Stimulated activated CD4-positive, alpha-beta T cell treated with anti-CD3 and anti-CD28 coated beads, Interleukin-1b, Interleukin-23, amount 100 ng/mL, for 24 hours (primary cell): ENCODE measurements at regions not wholly inside any gene's neighbourhood (a gene's known extent, or its start where the extent isn't known, plus 50 kb on each side); places are given as distances from the start of the nearest gene placed in this dataset.
"Not testable (repeated sequence)": the region's sequence is repeated elsewhere in the genome, so short reads cannot be mapped to it uniquely, and the experiment has no call there.

ENCODE experiments used
- DNase-seq, 4 experiments: peaks; one replicate each; pipeline ENCODE4 v3.0.0-alpha.2; 2020; ENCODE audit warnings: low read depth in 4 of 4, low spot score in 1 of 4

DNA sequence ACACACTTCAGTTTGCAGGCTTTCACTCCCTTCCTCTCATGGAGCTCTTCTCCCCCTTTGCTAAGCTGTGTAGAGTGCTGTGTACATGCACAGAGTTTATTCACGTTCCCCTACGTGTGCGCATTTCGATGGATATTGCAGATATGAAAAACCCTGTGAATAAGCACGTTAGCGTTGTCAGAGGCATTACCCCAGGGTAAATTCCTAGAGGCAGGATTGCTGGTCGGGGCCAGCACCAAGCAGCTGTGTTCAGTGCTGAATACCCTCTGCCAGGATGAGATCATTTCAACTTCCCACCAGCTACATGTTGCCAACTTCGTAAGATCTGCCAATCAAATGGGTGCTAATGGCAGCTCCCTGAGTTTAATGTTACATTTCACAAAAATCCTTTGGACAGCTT lies 172.3 kb upstream of the PPP1R26 start:
- no peak for DNase-seq

- DNase-seq, result not testable (repeated sequence)
Measured at GRCh38 chr9:135307919-135308318, 171.7 kb upstream of the PPP1R26 start.

DNA sequence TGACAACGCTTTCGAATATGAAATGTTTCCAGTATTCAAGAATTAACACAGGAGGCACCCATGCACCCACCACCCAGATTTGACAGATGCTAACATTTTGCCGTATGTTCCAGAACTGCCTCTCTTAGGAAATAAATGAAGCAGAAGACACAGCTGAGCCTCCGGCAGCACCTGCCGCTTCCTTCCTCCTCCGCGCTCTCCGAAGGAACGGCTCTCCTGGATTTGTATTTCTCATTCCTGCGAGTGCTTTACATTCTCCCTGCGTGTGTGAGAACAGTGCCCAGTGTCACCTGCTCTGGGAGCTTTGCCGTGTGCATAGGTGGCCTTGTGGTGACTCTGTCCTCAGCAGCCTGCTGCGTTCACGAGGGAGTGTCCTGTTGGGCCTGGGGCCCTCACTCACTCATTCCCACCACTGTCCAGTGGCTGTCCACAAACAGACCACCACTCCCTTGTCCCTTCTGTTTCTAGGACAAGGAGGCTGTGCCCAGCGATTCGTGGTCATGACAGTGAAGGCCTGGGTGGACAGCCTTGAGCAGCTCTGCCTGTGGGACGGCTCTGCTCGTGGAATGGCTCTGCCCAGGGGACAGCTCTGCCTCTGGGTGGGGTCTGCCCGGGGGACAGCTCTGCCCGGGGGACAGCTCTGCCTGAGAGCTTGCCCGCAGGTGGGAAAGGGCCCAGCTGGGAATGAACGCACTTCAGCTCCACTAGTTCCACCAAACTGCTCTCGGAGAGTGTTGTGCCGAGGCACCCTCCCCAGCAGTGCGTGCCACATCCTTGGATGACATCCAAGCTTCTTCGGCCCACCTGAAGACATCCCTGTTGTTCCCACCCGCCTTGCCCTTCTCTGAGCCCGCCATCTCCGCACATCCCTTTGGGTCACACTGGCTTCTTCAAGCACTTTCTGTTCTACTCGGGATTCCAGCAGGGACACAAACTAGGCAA lies 170.5 kb upstream of the PPP1R26 start:
- DNase-seq, result no peak

DNA sequence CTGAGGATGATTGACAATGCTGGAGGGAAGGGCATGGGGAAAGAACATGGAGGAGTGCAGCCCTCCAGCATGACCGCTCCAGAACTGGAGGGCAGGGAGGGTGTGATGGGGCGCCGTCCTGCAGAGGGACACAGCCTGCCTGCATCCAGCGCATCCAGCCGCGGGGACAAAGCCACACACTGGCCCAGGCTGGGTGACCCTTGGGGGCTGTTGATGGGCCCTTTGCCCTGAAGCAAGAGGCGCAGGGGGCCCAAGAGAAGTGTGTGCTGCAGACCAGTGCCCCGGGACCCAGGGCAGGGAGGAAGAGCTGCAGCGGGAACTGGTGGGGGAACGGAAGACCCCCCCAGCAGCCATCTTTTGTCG lies 169.8 kb upstream of the PPP1R26 start:
- DNase-seq, result no peak

DNA sequence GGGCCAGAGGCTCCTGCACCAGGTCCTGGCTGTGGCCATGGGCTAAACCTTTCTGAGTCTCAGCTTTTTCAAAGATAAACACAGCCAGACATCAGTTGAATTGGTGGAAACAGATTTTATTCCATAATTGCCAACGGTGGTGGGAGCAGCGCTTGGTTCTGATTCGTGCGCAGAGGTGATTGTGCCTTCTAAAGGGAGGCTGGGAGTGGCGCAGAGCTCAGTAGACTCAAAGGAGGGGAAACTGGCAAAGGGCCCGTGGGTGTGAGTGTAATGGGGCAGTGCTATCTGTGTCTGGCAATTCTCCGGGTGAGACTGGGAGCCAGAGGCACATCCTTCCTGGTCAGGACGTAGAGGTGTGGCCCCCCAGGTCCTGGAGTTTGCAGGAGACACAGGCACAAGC lies 169.4 kb upstream of the PPP1R26 start:
- DNase-seq, result no peak

DNA sequence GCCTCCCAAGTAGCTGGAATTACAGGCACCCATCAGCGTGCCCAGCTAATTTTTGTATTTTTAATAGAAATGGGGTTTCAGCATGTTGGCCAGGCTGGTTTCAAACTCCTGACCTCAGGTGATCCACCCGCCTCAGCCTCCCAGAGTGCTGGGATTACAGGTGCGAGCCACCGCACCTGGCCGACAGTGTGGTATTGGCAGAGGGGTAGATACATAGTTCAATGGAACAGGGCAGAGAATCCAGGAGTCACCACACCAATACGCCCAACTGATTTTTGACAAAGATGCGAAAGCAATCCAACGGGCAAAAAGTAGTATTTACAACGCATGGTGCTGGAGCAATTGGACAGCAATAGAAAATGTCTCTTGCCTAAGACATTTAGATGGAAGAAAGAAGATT lies 164.0 kb upstream of the PPP1R26 start:
- no peak for DNase-seq

GRCh38 chr9:135320331-135320730 lies 159.3 kb upstream of the PPP1R26 start:
- DNase-seq, result no peak

DNA sequence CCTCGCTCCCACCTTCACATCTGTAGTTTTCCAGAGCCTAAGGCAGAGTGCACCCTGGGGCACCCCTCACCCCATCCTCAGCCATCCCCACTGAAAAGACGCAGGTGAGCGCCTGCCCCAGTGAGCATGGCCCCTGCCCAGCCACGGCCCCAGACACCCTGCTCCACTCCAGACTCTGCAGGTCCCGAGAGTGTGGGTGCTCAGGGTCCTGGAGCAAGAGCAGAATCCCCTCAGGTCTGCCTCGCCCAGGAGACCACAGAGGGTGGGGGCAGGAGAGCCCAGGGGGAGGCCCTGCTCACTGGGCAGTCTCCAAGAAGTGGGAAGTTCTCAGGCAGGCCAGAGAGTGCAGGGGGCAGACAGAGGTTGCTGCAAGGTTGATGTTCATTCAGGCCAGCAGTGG lies 158.6 kb upstream of the PPP1R26 start:
- no peak for DNase-seq

- DNase-seq, result no peak
Measured at GRCh38 chr9:135321580-135321979, 158.0 kb upstream of the PPP1R26 start.

DNA sequence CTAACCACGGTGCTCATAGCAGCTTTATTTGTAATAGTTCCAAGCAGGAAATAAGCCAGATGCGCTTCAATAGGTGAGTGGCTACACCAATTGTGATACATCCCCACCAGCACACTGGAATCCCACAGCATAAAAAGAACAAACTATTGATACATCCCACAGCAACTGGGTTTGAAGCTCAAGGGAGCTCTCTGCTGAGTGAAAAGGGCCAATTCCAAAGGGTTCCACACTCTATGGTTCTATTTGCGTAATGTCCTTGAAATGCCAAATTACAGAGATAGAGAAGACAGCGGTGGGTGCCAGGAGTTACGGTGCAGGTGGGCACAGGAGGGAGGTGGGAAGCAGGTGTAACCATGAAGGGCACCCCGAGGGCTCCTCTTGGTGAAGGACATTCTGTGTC lies 155.3 kb upstream of the PPP1R26 start:
- no peak for DNase-seq

DNA sequence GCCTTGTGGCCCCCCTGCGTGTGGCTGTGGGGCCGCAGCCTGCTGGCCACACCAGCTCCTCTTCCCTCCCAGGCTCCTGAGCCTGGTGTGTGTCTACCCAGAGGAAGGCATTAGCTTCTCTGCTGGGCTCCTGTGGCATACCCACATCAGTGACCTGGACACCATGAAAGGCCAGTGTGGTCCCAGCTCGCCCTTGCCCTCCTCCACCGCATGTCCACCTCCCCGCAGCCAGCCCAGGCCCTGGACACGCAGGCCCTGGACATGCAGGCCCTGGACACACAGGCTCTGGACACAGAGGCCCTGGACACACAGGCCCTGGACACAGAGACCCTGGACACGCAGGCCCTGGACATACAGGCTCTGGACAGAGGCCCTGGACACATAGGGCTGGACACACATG lies 153.4 kb upstream of the PPP1R26 start:
- no peak for DNase-seq

GRCh38 chr9:135326633-135327152 lies 152.9 kb upstream of the PPP1R26 start:
- DNase-seq, result no peak

GRCh38 chr9:135328485-135329417 lies 150.8 kb upstream of the PPP1R26 start:
- DNase-seq, result no peak

DNA sequence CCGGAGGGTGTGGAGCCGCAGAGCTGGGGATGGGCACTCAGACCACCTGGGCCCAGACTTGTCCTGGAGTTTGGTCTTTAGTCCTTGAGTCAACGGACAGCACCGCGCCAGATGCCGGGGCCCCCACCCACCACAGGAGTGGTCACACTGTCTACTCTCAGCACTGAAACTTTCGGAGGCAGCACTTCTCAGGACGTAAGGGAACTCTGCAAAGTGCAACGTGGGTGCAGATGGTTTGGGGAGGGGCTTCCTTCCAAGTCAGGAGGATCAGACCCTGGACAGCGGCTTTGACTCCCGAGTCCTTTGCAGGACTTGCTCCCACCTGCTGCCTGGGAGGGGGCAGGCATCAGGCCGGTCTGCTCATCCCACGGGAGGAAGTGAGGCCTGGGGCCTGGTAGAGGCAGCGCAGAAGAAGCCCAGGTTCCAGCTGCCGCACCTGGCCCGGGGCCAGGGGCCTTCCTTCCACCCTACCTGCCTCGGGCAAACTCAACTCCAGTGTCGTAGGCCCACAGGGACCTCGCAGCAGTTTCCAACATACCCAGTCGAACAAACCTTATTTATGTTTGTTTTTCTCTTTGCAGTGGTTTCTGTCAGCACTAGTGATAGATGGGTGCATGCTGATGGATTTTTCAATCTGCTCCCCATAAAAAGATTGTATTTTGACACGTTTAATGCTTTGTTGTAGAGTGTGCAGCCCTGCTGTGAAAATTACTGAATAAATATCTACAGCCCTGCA lies 149.8 kb upstream of the PPP1R26 start:
- DNase-seq, result no peak

GRCh38 chr9:135330307-135330631 lies 149.3 kb upstream of the PPP1R26 start:
- DNase-seq, result no peak

DNA sequence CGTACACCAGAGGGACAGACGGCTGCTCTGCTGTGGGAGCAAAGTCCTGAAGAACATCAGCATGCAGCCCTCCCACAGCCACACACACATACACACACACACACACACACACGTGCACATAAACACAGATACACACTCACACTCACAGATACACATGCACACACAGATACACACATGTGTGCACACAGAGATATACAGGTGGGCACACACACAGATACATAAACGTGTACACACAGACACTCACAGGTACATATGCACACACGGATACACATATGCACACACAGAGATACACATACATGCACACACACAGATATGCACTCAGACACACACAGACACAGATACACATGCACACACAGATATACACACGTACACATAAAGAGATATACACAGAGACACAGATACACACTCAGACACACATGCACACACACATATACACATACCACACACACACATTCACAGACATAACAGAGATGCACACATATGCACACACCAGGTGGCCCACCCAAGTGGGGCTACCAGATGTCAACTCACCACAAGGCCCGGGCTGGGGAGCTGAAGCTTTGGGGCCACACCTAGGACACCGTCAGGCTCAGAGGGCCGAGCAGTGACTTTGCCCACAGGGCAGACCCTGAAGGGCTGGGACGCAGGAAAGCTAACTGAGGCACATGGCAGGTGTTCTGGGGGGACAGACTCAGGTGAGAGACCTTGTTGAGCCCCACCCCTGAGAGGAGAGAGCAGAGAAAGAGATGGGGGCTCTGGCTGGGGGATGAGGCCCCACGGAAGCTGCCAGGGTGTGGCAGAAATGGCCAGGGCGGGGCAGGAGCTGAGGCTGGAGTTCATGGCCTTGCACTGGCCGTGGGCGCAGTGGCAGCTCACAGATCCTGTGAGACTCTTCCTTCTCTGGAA lies 148.6 kb upstream of the PPP1R26 start:
- no peak for DNase-seq

- no peak for DNase-seq
Measured at GRCh38 chr9:135332516-135332915, 147.1 kb upstream of the PPP1R26 start.

DNA sequence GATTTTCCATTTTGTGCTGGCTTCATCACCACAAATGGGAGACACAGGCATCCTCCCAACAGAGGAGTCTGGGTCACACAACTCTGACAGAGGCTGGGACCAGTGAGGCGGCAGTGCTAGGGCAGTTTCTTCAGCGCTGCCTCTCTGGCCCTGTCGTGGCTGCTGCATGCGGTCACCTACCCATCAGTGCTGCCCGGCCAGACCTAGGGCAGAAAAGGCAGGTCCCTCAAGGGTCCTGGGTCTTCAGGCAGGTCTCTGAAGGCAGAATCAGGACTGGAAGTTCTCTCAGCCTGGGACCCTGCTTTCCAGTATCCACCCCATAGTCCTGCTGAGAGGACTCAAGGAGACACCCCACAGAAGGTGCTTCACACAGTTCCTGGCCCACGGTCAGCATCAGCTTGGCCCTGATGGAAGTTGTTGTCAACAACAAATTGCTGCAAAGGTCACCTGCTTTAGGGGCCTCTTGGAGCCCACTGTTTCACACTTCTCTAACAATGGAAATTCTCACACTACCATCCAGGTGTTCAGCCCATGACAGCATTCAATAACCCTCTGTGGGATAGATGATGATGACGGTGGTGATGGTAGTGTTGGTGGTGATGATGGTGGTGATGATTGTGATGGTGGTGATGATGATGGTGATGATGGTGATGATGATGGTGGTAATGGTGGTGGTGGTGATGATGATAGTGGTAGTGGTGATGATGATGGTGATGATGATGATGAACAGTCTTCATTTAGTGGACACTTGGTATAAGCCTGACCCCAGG lies 146.4 kb upstream of the PPP1R26 start:
- no peak for DNase-seq

DNA sequence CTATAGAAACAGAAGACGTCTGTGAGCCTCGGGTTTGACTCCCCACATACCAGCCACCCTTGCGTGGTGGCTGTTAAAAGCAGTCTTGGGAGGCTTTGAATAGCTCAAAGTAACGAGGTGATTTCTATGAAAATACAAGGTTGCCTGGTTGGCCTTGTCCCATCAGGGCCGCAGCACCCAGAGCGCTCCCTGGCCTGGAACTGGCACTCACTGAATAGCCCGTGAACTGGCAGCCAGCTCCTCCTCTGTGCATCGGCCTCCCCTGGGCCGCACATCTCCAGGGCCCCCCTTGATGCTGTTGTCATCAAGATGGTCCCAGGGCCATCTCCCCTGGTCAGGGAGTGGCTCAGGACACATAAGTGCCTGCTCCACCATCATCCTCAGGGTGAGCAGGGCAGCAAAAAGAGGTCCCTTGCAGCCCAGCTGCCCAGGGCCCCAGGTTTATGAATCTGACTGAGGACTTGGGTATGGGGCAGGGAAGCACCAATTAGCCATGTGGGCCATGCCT lies 144.6 kb upstream of the PPP1R26 start:
- DNase-seq, result no peak
